GM23338 (cell line): ENCODE measurements at regions not wholly inside any gene's neighbourhood (a gene's known extent, or its start where the extent isn't known, plus 50 kb on each side); places are given as distances from the start of the nearest gene placed in this dataset.

Experiments used
- ATAC-seq: fragments of 200-7000 bp; cut with Tn5 transposase; 3 replicates; pipeline ENCODE4 v1.9.1; 2020
- DNase-seq: peaks from one replicate; pipeline ENCODE4 v3.0.0-alpha.2; 2015; ENCODE audit warnings: low spot score
- H2AFZ ChIP-seq: fragments of 200-600 bp; sonication (generic); 2 replicates; pipeline ENCODE4 v1.8.0; 2016; ENCODE audit warnings: antibody characterized with exemption, mild to moderate bottlenecking, moderate library complexity
- H3F3A ChIP-seq: fragments of 200-600 bp; sonication (generic); replicated peaks from 2 replicates; pipeline ENCODE4 v1.8.0; 2017; ENCODE audit warnings: antibody characterized with exemption, mixed run types, low read depth
- H3K27ac ChIP-seq: fragments of 200-600 bp; sonication (generic); 2 replicates; pipeline ENCODE4 v1.6.1; 2016; ENCODE audit warnings: low read depth
- H3K27me3 ChIP-seq: fragments of 200-600 bp; sonication (generic); 2 replicates; pipeline ENCODE4 v1.8.0; 2016; ENCODE audit warnings: mild to moderate bottlenecking, mixed run types, moderate library complexity; ENCODE audit not compliant: insufficient read depth
- H3K36me3 ChIP-seq: fragments of 200-600 bp; sonication (generic); 2 replicates; pipeline ENCODE4 v1.8.0; 2016; ENCODE audit warnings: mild to moderate bottlenecking; ENCODE audit not compliant: insufficient read depth
- H3K4me1 ChIP-seq: fragments of 200-600 bp; sonication (generic); 2 replicates; pipeline ENCODE4 v1.8.0; 2016; ENCODE audit warnings: mild to moderate bottlenecking, moderate library complexity; ENCODE audit not compliant: insufficient read depth
- H3K4me2 ChIP-seq: fragments of 200-600 bp; sonication (generic); 2 replicates; pipeline ENCODE4 v1.7.1; 2017; ENCODE audit warnings: mixed run types
- H3K4me3 ChIP-seq: fragments of 200-600 bp; sonication (generic); 2 replicates; pipeline ENCODE4 v1.6.1; 2016; ENCODE audit warnings: mixed run types
- H3K79me2 ChIP-seq: fragments of 200-600 bp; sonication (generic); replicated peaks from 2 replicates; pipeline ENCODE4 v1.8.0; 2017; ENCODE audit warnings: mild to moderate bottlenecking; ENCODE audit not compliant: insufficient read depth
- H3K9me2 ChIP-seq: fragments of 200-600 bp; sonication (generic); 2 replicates; pipeline ENCODE4 v1.8.0; 2017; ENCODE audit not compliant: insufficient read depth
- H4K20me1 ChIP-seq: fragments of 200-600 bp; sonication (generic); replicated peaks from 2 replicates; pipeline ENCODE4 v1.8.0; 2017; ENCODE audit warnings: mild to moderate bottlenecking; ENCODE audit not compliant: insufficient read depth
- H3K27ac Mint-ChIP-seq: 2 replicates; pipeline ENCODE4 v1.8.0; 2020; ENCODE audit warnings: inconsistent platforms, mild to moderate bottlenecking, moderate library complexity, mixed read lengths
- H3K27me3 Mint-ChIP-seq: 3 replicates; pipeline ENCODE4 v1.8.0; 2022; ENCODE audit warnings: low read depth, mild to moderate bottlenecking, moderate library complexity, mixed read lengths, inconsistent platforms; ENCODE audit not compliant: insufficient read depth, poor library complexity
- H3K36me3 Mint-ChIP-seq: 3 replicates; pipeline ENCODE4 v1.8.0; 2021; ENCODE audit warnings: low read depth, mild to moderate bottlenecking, inconsistent platforms, moderate library complexity, mixed read lengths
- H3K4me1 Mint-ChIP-seq: 3 replicates; pipeline ENCODE4 v1.8.0; 2020; ENCODE audit warnings: mild to moderate bottlenecking, inconsistent platforms, mixed read lengths
- H3K4me3 Mint-ChIP-seq: 3 replicates; pipeline ENCODE4 v1.8.0; 2021; ENCODE audit warnings: moderate library complexity, mild to moderate bottlenecking, inconsistent platforms, mixed read lengths
- H3K9me3 Mint-ChIP-seq: 3 replicates; pipeline ENCODE4 v1.8.0; 2020; ENCODE audit warnings: moderate library complexity, mild to moderate bottlenecking, inconsistent platforms, mixed read lengths
- CREB1 ChIP-seq: fragments of 250-450 bp; sonication (Bioruptor Pico); IDR thresholded peaks from 2 replicates; pipeline ENCODE4 v1.5.0; 2020; ENCODE audit warnings: low read depth, mild to moderate bottlenecking, moderate library complexity
- EZH2 ChIP-seq: fragments of 200-600 bp; sonication (generic); IDR thresholded peaks from one replicate; pipeline ENCODE4 v1.8.0; 2017; ENCODE audit warnings: antibody characterized with exemption, mild to moderate bottlenecking, low read depth; ENCODE audit not compliant: unreplicated experiment
- JUNB ChIP-seq: IDR thresholded peaks from one replicate; pipeline ENCODE4 v1.6.1; 2016; ENCODE audit warnings: antibody characterized with exemption; ENCODE audit not compliant: unreplicated experiment
- NANOG ChIP-seq: IDR thresholded peaks from 2 replicates; pipeline ENCODE4 v1.6.1; 2016; ENCODE audit warnings: antibody characterized with exemption, borderline replicate concordance
- STAT1 ChIP-seq: IDR thresholded peaks from one replicate; pipeline ENCODE4 v1.6.1; 2016; ENCODE audit warnings: antibody characterized with exemption; ENCODE audit not compliant: unreplicated experiment
- ZNF114 ChIP-seq: fragments of 250-450 bp; sonication (Bioruptor Pico); IDR thresholded peaks from 2 replicates; pipeline ENCODE4 v1.5.0; 2020; ENCODE audit warnings: mild to moderate bottlenecking, moderate library complexity
- ZNF331 ChIP-seq: fragments of 250-450 bp; sonication (Bioruptor Pico); IDR thresholded peaks from 2 replicates; pipeline ENCODE4 v1.5.0; 2020; ENCODE audit warnings: low read depth, mild to moderate bottlenecking, moderate library complexity
- ZNF462 ChIP-seq: fragments of 250-450 bp; sonication (Bioruptor Pico); IDR thresholded peaks from 2 replicates; pipeline ENCODE4 v1.5.0; 2020; ENCODE audit warnings: mild to moderate bottlenecking, moderate library complexity

DNA sequence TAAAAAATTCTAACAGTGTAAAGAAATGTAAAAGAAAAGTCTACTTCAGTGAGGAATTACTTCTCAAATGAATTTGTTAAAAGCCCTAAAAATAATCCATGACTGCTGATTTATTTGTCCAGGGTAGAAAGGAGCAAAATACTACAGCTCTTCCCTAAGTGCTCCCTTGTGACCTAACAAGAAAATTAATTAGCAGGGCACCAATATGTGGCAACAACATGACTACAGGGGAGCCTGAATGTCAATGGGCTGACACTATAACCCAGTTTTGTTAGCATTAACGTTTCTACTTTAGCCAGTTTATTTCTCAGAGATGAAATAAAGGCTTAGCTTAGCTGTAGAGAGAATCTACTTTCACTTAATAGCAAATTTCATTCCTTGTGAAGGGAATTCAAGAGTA, 918.9 kb upstream of the EPHA5 start:
- no peak overlapping the region for H3K4me3 Mint-ChIP-seq
- Histone ChIP-seq H3K4me1 (peaks cover 3% of the 10 kb centered on the region; the same call in 1 of the 2 replicates), H3K36me3 (no peaks in the 10 kb centered on the region), H3K4me3 (no peak overlapping the region), H3K27ac (no peak overlapping the region), H3K79me2 (no peaks in the 10 kb centered on the region), H3K9me2 (no peaks in the 10 kb centered on the region), H4K20me1 (no peaks in the 10 kb centered on the region), H3K4me2 (no peak overlapping the region), H3K27me3 (no peaks in the 10 kb centered on the region), H2AFZ (no peak overlapping the region), H3F3A (no peaks in the 10 kb centered on the region)
- no peak overlapping the region for H3K27ac Mint-ChIP-seq
- no peaks in the 10 kb centered on the region for H3K36me3 Mint-ChIP-seq
- no peaks in the 10 kb centered on the region for H3K27me3 Mint-ChIP-seq
- H3K4me1 Mint-ChIP-seq: peaks cover 2% of the 10 kb centered on the region; the same call in 1 of the 3 replicates
- TF ChIP-seq EZH2 (no peak), JUNB (no peak), ZNF462 (CRISPR knock-in tag) (no peak), NANOG (no peak), ZNF331 (CRISPR knock-in tag) (no peak), CREB1 (CRISPR knock-in tag) (no peak), STAT1 (no peak), ZNF114 (CRISPR knock-in tag) (no peak)
- ATAC-seq: no peak
- no peak for DNase-seq
- no peaks in the 10 kb centered on the region for H3K9me3 Mint-ChIP-seq
